T-helper 9 cell (primary cell): ENCODE measurements at regions not wholly inside any gene's neighbourhood (a gene's known extent, or its start where the extent isn't known, plus 50 kb on each side); places are given as distances from the start of the nearest gene placed in this dataset.
"Not testable (repeated sequence)": the region's sequence is repeated elsewhere in the genome, so short reads cannot be mapped to it uniquely, and the experiment has no call there.

Experiments used
- DNase-seq: peaks from one replicate; pipeline ENCODE4 v3.0.0-alpha.2; 2020

DNA sequence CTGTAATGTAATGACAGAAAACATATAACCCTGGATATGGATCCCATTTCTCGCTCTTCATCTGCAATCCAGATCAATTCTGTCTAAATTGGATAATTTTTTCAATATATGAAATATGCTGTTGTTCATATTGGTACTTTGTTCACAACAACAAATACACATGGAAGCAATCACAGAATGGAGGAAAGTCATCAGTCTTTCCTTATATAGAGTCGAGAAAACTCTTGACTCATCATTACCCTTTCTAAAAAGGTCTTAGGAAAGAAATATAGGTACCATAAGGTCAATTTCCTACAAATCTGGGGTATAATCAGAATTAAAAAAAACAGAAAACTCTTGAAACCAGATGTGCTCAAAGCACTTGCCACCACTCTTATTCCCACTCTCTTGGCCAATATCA, 677.6 kb upstream of the ID4 start:
- no peak for DNase-seq

GRCh38 chr6:19160081-19160730, 677.0 kb upstream of the ID4 start:
- no peak for DNase-seq

DNA sequence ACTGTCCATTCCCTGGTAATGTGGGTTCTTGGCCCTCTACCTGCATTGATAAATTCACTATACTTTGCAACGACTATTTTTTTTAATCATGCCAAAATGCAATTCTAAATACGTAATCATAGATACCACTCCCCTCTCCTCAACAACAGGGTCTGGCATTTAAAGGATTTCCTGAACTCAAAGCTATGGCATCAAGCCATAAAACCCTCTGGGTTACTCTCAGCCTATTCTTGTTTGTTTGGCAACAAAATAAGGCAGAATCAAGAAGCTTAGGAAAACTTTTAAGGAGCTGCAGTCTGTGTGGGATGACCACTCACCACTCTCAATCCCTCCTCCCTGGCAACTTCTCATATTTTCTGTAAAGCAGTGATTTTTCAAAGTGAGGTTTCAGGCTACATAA, 669.9 kb upstream of the ID4 start:
- DNase-seq, result no peak

DNA sequence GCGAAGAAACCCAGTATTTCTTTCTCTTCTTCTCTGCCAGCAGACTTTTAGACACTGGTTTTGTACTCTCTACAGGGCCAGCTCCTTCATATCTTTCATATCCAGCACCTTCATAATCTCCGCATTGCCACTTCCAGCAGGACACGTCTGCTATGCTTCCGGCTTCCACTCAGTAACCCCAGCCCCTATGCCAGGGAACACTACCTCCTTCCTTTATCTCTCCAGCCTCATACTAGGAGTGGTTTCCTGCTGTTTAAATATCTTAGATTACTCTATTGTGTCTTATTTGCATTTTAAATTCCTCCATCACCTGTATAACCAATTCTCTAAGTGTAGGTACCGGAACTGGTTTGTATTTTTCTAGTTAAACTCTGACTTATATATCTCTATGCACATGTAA, 667.8 kb upstream of the ID4 start:
- DNase-seq, result no peak

- no peak for DNase-seq
Measured at GRCh38 chr6:19175023-19175422, 662.1 kb upstream of the ID4 start.

DNA sequence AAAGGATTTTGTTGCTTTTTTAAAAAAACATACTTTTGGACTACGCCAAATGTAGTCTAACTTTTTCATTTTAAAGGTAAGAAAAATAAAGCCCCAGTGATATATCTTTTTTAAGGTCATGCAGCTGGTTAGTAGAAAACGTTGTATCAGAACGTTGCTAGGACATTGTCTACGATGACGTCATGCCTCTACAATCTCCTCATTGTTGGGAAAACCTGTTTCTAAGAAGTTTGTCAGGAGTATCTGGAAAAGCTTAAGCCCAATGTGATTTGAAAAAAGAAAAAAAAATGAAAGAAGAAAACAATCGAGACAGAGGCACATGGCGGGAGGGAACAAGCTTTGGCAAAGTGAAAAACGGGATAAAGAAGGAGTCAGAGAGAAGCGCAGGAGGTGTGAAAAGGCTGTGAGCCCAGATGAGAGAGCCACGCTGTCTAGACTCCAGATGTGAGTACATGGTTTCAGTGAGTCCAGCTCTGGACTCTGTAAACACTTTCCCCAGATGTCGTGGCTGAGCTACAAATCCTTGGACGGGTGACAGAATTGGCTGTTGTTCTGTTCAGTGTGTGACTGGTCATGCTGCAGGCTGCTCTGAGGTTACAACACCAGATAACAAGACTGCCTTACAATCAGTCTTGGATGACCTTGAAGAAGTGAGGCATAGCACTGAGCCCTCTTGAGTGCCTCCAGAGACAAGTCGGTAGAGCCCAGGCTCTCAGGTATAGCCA, 656.7 kb upstream of the ID4 start:
- no peak for DNase-seq

DNA sequence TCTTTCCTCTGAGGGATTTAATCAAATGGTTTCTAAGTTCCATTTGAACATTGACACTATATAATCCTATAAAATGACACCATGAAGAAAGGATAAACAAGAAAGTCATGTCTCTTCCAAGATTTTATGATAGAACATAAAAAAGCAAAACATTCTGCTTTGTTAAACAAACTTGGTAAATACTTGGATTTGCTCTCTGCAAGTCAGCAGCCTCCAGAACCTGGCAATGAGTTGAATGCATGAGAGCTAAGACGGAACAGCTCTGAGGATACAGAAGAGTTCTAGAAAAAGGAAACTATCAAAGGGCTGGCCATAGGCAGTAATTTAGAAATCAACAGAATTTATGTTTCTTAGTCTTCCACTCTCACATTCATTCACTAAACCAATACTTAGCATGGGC, 656.0 kb upstream of the ID4 start:
- DNase-seq, result no peak

DNA sequence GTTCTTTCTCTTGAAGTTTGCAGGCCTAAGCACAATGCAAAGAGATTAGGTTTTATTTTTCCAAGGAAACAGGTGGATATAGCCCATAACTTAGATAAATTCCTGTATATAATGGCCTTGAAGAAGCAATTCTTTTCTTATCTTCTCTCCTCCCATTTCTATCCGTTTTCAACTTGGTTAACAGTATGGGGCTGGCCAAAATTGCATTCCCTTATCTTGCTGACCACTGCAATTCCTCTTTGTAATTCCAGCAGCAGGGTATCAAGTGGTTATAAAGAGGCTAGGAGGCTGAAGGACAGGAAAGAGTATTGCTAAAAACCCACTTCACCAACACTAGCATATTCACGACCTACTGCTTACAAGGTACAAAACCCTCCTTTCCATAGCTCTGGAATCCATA, 643.5 kb upstream of the ID4 start:
- no peak for DNase-seq

DNA sequence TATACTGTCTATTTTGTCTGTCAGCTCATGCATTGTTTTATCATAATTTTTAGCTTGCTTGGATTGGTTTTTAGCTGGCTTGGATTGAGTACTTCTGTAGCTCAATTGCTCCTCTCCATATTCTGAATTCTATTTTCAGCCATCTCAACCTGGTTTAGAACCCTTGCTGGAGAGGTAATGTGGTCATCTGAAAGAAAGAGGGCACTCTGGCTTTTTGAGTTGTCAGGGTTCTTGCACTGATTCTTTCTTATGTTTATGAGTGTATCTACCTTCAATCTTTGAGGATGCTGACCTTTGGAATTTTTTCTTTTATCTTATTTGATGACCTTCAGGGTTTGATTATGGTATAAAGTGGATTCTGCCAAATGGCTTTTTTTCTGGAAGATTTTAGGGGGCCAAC, 632.7 kb upstream of the ID4 start:
- no peak for DNase-seq

DNA sequence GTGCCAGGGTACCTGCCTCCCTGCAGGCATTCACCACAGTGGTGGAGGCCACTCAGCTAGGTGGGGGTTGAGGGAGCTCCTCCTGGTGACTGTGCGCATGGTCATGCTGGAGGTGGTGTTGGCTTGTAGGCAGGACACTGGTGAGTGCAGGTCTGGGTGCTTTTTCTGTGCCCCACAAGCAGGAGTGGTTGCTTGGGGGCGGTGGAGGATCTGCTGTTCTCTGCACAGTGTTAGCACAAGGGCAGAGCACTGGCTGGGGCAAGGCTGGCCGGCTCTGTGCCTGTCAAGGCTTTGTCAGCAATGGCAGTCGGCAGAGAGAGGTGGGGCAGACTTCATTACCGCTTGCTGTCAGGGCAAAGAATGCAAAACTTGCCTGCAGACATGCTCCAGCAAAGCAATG, 632.1 kb upstream of the ID4 start:
- no peak for DNase-seq

GRCh38 chr6:19209202-19209601, 628.0 kb upstream of the ID4 start:
- DNase-seq, result no peak

- no peak for DNase-seq
Measured at GRCh38 chr6:19210849-19211590, 626.1 kb upstream of the ID4 start.

DNA sequence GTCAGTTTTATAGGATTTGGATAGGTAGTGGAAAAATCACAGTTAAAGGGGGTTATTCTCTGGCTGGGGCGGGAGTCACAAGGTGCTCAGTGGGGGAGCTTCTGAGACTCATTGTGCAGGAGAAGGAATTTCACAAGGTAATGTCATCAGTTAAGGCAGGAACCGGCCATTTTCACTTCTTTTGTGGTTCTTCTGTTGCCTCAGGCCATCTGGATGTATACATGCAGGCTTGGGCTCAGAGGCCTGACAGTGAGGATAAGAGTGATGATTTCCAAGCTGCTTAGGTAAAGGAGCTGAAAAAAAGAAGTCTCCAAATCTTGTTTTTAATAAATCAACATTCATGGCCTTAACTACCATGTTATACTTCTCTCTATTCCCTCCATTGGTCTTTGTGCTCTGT, 622.9 kb upstream of the ID4 start:
- DNase-seq, result no peak

- DNase-seq, result no peak
Measured at GRCh38 chr6:19219931-19220330, 617.2 kb upstream of the ID4 start.

DNA sequence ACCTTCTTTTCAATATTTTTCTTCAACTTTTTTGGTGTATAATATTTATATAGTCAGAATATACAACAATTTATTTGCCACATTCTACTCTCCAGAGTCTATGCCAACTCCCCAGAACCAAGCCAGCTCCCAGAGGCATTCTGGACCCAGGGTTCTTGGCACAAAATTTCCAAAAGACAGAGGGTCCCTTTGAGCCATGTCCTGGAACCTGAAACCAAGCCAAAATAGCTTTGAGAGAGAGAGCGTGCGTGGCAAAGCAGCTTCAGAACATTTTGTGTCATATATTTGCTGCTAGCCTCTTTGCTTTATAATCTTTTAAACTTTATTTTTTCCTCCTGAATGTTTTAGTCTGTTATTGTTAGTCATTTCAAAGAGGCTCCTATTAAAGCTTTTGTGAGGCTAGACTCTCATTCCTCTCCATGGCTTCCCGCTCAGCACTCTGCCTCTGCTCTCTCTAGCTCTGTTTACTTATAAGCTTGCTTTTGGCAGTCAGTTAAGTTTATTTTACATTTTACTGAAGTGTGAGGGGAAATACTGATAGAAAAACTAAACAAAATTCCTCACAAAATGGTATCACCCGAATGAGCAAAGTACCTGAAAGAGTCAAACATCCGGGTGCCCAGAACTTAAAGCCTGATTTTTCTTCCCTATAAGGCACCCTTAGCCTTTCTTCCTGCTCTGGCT, 605.1 kb upstream of the ID4 start:
- DNase-seq, result no peak

GRCh38 chr6:19245656-19246055, 591.5 kb upstream of the ID4 start:
- DNase-seq, result no peak

GRCh38 chr6:19247181-19247580, 590.0 kb upstream of the ID4 start:
- not testable (repeated sequence) for DNase-seq

- not testable (repeated sequence) for DNase-seq
Measured at GRCh38 chr6:19256123-19256522, 581.0 kb upstream of the ID4 start.

DNA sequence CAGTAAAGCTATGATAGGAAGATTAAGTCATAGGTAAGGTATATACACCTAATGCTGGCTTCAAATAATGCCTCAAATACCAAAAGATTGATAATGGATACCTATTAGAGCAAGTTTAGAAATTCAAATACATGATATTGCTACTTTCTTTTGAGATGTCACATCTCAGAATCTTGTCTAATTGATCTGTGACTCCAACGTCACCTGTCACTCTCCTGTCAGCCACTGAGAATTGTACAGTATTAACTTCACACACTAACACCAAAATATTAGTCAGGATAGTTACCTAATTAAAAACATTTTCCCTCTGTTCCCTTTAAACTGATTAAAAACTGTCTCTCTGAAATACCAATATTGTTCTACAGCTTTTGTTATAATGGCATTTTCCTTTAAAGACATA, 575.5 kb upstream of the ID4 start:
- DNase-seq, result no peak

- DNase-seq, result no peak
Measured at GRCh38 chr6:19268117-19268516, 569.1 kb upstream of the ID4 start.

DNA sequence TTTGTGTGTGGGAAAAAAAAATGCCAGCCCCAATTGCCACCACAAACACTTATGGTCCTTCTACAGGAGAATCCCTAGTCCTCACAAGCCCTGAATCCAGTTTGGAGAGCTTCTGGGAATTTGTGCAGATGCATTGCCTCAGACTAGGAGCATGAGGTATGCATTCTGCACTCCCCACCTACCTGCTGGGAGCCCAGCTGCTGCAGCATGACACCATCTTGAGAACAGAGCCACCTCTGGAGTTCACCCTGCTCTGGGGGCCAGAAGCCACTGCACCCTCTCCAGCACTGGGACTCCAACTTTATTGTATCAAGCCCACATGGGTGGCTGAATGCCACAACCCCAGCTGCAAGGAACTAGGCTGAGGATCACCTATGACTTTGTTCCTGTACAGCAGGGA, 568.5 kb upstream of the ID4 start:
- no peak for DNase-seq

GRCh38 chr6:19269341-19269898, 567.8 kb upstream of the ID4 start:
- no peak for DNase-seq

GRCh38 chr6:19270616-19271015, 566.6 kb upstream of the ID4 start:
- no peak for DNase-seq
